Activated CD4-positive, alpha-beta memory T cell treated with anti-CD3 and anti-CD28 coated beads, Interleukin-2, amount 10 ng/mL, durations not matched to agents 7 days and 5 days (primary cell): ENCODE measurements at regions not wholly inside any gene's neighbourhood (a gene's known extent, or its start where the extent isn't known, plus 50 kb on each side); places are given as distances from the start of the nearest gene placed in this dataset.

Experiments used
- CTCF ChIA-PET: fragments of 350-600 bp; sonication (Branson Sonifier 250); formaldehyde crosslinking; loops from one replicate; lab custom pipeline; 2021; ENCODE audit warnings: antibody characterized with exemption, inconsistent platforms; lab: Charles Lee
- POLR2A ChIA-PET: fragments of 350-600 bp; sonication (Branson Sonifier 250); formaldehyde crosslinking; loops from one replicate; lab custom pipeline; 2021; ENCODE audit warnings: antibody characterized with exemption; lab: Charles Lee
- DNase-seq: peaks from one replicate; pipeline ENCODE4 v3.0.0-alpha.2; 2020
- H3K27ac Mint-ChIP-seq: one replicate; pipeline ENCODE4 v1.8.0; 2021; ENCODE audit warnings: mild to moderate bottlenecking, mixed read lengths
- H3K27me3 Mint-ChIP-seq: one replicate; pipeline ENCODE4 v1.8.0; 2021; ENCODE audit warnings: mixed read lengths
- H3K36me3 Mint-ChIP-seq: one replicate; pipeline ENCODE4 v1.8.0; 2021; ENCODE audit warnings: low read depth, mixed read lengths
- H3K4me1 Mint-ChIP-seq: one replicate; pipeline ENCODE4 v1.8.0; 2021; ENCODE audit warnings: mixed read lengths
- H3K4me3 Mint-ChIP-seq: one replicate; pipeline ENCODE4 v1.8.0; 2021; ENCODE audit warnings: mild to moderate bottlenecking, mixed read lengths
- H3K9me3 Mint-ChIP-seq: one replicate; pipeline ENCODE4 v1.8.0; 2021; ENCODE audit warnings: mixed read lengths

DNA sequence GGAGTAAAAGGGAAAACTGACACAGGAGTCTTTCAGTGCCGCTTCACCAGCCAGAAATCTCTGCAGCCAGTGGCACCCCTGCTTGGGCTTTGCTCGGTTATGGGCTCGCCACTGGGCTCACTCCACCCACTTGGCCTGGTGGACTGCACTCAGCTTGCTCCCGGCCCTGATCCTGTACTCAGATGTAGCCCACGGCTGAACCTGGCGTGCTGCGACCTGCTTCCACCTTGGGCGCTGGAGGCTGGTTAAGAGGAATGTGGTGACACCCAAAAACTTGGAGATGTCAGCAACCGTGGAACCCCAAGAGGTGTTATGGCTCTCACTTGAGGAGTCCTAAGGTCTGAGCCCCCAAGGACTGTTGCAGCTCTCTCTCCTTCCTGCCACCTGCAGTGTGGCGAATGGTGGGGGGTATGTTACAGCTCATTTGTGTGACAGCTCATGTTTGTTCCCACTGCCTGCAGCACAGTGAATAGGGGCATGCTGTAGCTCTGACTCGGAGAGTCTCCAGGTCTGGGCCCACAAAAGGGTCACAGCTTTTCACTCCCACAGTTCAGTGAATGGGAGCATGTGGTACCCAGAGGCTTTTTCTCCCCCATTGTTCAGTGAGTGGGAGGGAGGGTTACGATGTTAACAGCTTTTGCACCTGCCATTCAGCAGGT is 1124.5 kb upstream of the ATXN8OS start:
- Mint-ChIP-seq H3K36me3 (no peaks in the 10 kb centered on the region), H3K4me1 (no peaks in the 10 kb centered on the region), H3K9me3 (peaks cover 13% of the 10 kb centered on the region), H3K27me3 (no peaks in the 10 kb centered on the region), H3K27ac (no peak overlapping the region), H3K4me3 (no peak overlapping the region)
- CTCF ChIA-PET: no interaction called here
- POLR2A ChIA-PET: no interaction called here
- DNase-seq: no peak

DNA sequence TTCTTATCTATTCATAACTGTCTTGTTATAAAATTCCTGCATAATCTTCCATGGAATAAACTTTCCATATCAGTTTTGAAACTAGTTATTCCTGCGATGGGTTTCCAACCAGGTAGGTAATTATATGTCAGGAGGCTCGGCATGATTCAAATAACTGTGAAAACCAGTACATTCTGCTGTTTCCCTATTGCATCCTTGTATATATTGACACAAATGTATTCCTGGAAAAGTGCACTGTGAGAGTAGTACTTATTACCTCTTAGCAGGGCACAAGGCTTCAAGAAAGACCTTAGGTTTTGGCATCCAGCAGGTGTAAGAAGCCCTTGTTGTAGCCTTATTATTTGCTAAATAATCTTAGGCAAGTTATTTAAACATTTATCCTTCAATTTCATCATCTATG is 1131.3 kb upstream of the ATXN8OS start:
- CTCF ChIA-PET: no interaction called here
- no peak overlapping the region for H3K4me3 Mint-ChIP-seq
- H3K27me3 Mint-ChIP-seq: no peaks in the 10 kb centered on the region
- no peak overlapping the region for H3K27ac Mint-ChIP-seq
- POLR2A ChIA-PET: no interaction called here
- H3K4me1 Mint-ChIP-seq: no peaks in the 10 kb centered on the region
- H3K9me3 Mint-ChIP-seq: peaks cover 2% of the 10 kb centered on the region
- no peak for DNase-seq
- no peaks in the 10 kb centered on the region for H3K36me3 Mint-ChIP-seq

DNA sequence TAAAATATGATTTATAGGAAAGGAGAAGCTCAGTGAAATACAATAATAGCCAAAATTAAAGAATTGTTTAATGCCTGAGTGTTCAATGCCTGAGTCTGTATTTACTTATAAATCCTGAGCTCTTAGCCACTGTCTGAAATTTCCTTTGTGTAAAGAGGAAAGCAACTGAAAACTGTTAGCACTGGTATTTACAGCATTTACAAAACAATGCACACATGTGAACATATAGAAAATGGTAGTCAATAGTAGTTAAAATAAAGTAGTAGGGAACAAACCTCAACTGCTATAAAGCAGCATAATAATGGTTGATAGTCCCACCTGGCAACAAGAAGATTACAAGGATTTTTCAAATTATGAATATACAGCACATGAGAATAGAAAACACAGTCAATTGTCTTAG is 1137.1 kb upstream of the ATXN8OS start:
- no peaks in the 10 kb centered on the region for H3K36me3 Mint-ChIP-seq
- CTCF ChIA-PET: no interaction called here
- no peaks in the 10 kb centered on the region for H3K4me1 Mint-ChIP-seq
- no peak for DNase-seq
- H3K9me3 Mint-ChIP-seq: no peaks in the 10 kb centered on the region
- no peak overlapping the region for H3K4me3 Mint-ChIP-seq
- H3K27ac Mint-ChIP-seq: no peak overlapping the region
- POLR2A ChIA-PET: no interaction called here
- no peaks in the 10 kb centered on the region for H3K27me3 Mint-ChIP-seq

DNA sequence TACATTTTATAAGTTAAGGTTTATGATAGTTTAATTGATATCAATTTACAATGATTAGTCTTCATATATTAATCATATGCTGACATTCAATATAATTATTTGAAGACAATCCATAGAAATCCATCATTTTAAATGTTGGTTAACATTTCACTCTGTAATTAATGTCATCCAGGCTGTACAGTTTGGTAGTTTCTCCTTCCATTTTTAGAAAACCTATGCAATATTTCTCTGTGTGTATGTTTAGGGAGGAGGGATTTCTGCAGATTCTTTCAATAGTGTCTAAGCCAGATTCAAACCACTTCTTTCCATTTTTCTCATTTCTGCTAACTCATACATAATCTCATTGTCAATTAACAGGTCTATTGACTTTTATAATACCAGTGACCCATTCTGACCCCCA is 1159.0 kb upstream of the ATXN8OS start:
- Mint-ChIP-seq H3K27me3 (no peaks in the 10 kb centered on the region), H3K4me1 (no peaks in the 10 kb centered on the region), H3K36me3 (no peaks in the 10 kb centered on the region), H3K4me3 (no peak overlapping the region), H3K9me3 (peaks cover 9% of the 10 kb centered on the region), H3K27ac (no peak overlapping the region)
- CTCF ChIA-PET: no interaction called here
- no peak for DNase-seq
- POLR2A ChIA-PET: no interaction called here

DNA sequence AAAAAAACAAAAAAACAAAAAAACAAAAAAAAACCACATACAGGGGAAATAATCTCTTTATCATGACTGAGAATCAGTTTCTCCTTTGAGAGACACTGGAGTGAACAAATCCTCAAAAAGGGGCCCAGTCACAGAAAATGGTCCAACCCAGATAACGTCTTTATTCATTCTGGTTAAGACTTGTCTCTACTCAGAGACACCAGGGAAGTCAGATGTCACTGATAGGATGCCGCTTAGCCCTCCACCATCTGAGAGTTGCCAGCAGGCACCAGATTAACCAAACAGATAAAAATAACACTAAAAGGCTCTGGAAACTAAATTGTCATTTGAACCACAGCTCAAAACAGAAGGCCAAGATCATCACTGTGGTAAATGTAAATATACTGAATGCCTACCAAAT is 1163.4 kb upstream of the ATXN8OS start:
- Mint-ChIP-seq H3K9me3 (peaks cover 10% of the 10 kb centered on the region), H3K4me1 (no peaks in the 10 kb centered on the region), H3K27ac (no peak overlapping the region), H3K27me3 (no peaks in the 10 kb centered on the region), H3K4me3 (no peak overlapping the region), H3K36me3 (no peaks in the 10 kb centered on the region)
- ChIA-PET POLR2A (no interaction called here), CTCF (no interaction called here)
- DNase-seq: no peak

DNA sequence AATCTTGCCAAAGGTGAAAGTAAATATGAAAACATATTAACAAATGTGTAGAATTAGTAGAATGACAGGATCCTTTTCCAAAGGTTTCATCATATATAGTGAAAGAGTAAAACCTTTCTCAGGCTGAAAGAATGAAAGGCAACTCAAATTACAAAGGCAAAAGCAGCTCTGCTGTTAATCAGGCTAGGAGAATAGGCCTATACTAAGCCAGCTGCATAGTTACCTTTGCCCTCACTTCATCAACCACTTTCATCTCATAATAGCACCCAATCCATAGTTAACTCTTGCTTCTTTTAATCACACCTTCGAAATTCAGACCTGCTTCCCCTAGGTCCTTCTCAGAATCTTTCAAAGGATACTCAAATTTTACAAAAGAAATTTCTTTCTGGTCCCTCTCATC is 1167.6 kb upstream of the ATXN8OS start:
- no peak overlapping the region for H3K27ac Mint-ChIP-seq
- ChIA-PET POLR2A (no interaction called here), CTCF (no interaction called here)
- no peak for DNase-seq
- no peaks in the 10 kb centered on the region for H3K27me3 Mint-ChIP-seq
- H3K9me3 Mint-ChIP-seq: peaks cover 12% of the 10 kb centered on the region
- no peak overlapping the region for H3K4me3 Mint-ChIP-seq
- H3K4me1 Mint-ChIP-seq: no peaks in the 10 kb centered on the region
- no peaks in the 10 kb centered on the region for H3K36me3 Mint-ChIP-seq

DNA sequence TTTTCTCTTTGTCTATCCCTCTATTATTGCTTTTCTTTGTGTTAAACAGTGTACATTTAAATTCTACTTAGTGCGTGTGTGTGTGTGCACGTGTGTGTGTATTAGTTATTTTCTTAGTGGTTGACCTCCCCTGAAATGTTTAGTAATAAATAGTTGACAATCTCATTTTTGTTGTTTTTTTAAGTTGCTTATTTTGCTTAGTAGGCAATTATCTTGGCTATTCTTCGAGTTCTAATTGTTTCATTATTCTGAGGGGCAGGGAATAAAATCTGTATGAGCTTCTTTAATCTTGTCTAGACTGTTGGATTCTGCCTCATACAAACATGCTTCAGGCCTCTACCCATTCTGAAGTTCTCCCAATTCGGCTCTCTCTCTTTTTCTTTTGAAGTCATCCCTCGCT is 1169.0 kb upstream of the ATXN8OS start:
- no peaks in the 10 kb centered on the region for H3K36me3 Mint-ChIP-seq
- peaks cover 9% of the 10 kb centered on the region for H3K9me3 Mint-ChIP-seq
- no peak overlapping the region for H3K27ac Mint-ChIP-seq
- H3K4me3 Mint-ChIP-seq: no peak overlapping the region
- no peaks in the 10 kb centered on the region for H3K4me1 Mint-ChIP-seq
- no peaks in the 10 kb centered on the region for H3K27me3 Mint-ChIP-seq
- DNase-seq: no peak
- POLR2A ChIA-PET: no interaction called here
- CTCF ChIA-PET: no interaction called here

DNA sequence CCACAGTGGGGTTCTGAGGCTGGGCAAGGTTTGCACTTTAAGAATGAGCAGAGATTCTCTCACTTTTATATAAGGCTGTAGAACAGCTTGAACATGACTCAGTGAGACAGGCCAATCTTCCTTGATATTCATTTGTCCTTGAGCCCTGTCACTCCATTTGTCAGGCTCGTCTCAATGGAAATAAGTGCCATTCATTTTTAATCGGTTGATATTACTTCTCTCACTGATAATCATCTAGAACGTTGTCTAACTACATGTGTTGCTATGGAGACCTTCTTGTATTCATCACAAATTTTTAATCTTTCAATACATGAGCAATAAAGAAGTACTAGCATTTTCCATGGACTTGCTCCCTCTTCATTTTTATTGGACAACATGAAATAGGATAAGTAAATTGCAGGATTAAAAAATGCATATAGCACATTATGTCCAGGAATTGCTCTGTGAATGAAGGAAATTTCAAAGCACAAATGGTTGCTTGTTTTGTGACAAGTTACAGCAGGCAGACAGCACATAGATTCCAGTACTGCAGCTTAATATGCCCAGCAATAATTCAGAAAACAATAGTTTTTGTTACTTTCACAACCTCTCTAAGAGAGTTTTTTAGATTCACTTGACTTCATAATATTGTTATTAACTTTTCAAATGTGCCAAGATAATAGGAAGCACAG is 1178.4 kb upstream of the ATXN8OS start:
- POLR2A ChIA-PET: no interaction called here
- Mint-ChIP-seq H3K36me3 (no peaks in the 10 kb centered on the region), H3K4me3 (no peak overlapping the region), H3K4me1 (no peaks in the 10 kb centered on the region), H3K27ac (no peak overlapping the region), H3K27me3 (no peaks in the 10 kb centered on the region), H3K9me3 (peaks cover 4% of the 10 kb centered on the region)
- no peak for DNase-seq
- CTCF ChIA-PET: no interaction called here

DNA sequence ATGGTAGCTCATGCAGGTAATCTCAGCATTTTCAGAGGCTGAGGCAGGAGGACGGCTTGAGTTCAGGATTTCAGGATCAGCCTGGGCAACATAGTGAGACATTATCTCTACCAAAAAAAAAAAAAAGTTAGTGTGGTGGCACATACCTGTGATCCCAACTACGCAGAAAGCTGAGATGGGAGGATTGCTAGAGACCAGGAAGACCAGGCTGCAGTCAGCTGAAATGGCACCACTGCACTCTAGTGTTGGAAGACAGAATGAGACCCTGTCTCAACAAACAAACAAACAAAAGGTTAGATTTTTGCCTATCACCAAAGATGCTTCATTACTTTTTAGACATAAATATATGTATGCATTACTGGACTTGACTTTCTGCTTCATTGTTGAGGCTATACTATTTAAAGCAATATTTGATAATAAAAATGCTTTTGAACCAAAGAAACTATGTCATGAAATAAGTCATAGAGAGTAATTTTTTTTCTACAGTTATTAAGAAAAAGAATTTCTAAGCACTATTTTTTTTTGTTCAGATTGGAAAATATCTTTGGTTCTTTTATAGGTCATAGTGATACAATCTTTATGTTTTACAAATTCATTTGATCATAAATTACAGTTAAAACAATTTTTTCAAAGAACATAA is 1180.1 kb upstream of the ATXN8OS start:
- Mint-ChIP-seq H3K9me3 (peaks cover 7% of the 10 kb centered on the region), H3K36me3 (no peaks in the 10 kb centered on the region), H3K27me3 (no peaks in the 10 kb centered on the region), H3K4me1 (no peaks in the 10 kb centered on the region), H3K27ac (no peak overlapping the region), H3K4me3 (no peak overlapping the region)
- ChIA-PET CTCF (no interaction called here), POLR2A (no interaction called here)
- DNase-seq: no peak

DNA sequence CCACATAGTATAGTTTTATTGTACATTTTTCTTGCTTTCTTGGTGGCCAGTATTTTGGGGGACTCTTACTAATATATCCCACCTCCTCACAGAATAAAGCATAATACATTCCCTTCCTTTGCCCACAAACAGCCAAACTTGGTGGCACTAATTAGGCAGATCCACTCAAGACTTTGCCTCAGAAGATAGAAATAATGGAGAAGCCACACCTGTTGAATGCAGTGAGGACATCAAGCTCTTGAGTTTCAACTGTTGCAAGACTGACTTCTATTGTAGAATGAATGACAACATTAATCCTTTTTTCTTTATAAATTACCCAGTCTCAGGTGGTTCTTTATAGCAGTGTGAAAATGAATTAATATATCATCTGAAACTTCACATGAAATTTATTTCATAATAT is 1183.6 kb upstream of the ATXN8OS start:
- CTCF ChIA-PET: no interaction called here
- H3K4me3 Mint-ChIP-seq: no peak overlapping the region
- no peak overlapping the region for H3K27ac Mint-ChIP-seq
- H3K27me3 Mint-ChIP-seq: no peaks in the 10 kb centered on the region
- no peaks in the 10 kb centered on the region for H3K4me1 Mint-ChIP-seq
- no peak for DNase-seq
- H3K9me3 Mint-ChIP-seq: peaks cover 3% of the 10 kb centered on the region
- POLR2A ChIA-PET: no interaction called here
- H3K36me3 Mint-ChIP-seq: no peaks in the 10 kb centered on the region

DNA sequence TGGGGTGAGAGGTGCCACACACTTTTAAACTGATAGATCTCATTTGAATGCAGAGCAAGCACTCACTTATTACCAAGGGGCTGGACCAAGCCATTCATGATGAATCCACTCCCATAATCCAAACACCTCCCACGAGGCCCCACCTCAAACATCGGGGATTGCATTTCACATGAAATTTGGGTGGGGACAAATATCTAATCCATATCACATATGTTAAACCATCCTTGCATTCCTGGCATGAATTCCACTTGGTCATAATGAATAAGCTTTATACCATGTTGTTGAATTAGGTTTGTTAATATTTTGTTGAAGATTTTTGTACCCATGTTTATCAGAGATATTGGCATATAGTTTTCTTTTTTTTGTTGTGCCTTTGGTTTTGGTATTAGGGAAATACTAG is 1198.7 kb upstream of the ATXN8OS start:
- no peak for DNase-seq
- Mint-ChIP-seq H3K27ac (no peak overlapping the region), H3K27me3 (no peaks in the 10 kb centered on the region), H3K36me3 (no peaks in the 10 kb centered on the region), H3K9me3 (peaks cover 33% of the 10 kb centered on the region), H3K4me3 (no peak overlapping the region), H3K4me1 (no peaks in the 10 kb centered on the region)
- POLR2A ChIA-PET: no interaction called here
- CTCF ChIA-PET: no interaction called here

DNA sequence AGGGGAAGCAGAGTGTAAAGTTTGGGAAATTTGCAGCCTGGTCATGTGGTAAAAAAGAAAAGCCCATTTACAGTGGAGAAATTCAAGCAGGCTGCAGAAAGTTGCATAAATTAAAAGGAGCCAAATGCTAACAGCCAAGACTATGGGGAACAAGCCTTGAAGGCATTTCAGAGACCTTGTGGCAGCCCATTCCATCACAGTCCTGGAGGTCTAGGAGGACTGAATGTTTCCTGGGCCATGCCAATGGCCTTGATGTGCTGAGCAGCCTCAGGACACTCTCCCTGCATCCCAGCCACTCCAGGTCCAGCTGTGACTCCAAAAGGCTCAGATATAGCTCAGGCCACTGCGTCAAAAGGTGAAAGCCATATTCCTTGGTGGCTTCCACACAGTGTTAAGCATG is 1202.4 kb upstream of the ATXN8OS start:
- Mint-ChIP-seq H3K27me3 (no peaks in the 10 kb centered on the region), H3K36me3 (no peaks in the 10 kb centered on the region), H3K4me1 (no peaks in the 10 kb centered on the region), H3K9me3 (peaks cover 22% of the 10 kb centered on the region), H3K4me3 (no peak overlapping the region), H3K27ac (no peak overlapping the region)
- CTCF ChIA-PET: no interaction called here
- POLR2A ChIA-PET: no interaction called here
- DNase-seq: no peak

DNA sequence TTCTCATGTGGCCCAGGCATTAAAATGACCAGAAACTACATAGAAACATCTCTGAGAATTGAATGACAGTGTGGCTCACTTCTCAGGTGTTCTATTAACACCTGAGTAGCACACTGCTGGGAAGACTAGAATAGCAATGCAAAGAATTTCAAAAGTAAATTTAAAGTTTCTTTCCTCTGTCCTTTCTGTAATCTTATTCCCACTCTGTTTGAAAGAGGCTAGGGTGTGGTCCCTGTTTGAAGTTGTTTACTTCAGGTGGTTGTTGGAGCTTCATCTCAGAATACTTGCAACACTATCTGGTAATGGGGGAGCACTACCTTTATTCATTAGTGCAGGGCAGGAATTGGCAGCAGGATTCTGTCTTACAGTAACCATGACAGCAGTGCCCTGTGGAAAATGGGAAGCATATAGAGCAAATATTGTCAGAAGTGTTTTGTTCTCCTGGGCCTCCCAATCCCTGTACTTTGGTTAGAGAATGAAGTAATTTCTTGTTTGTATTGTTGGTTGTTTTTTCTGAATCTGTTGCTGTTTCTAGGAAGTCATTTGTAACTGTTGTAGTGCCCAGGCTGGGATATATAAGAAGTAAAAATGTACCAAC is 1210.2 kb upstream of the ATXN8OS start:
- H3K4me3 Mint-ChIP-seq: no peak overlapping the region
- H3K4me1 Mint-ChIP-seq: no peaks in the 10 kb centered on the region
- H3K36me3 Mint-ChIP-seq: no peaks in the 10 kb centered on the region
- H3K27ac Mint-ChIP-seq: no peak overlapping the region
- DNase-seq: no peak
- ChIA-PET CTCF (no interaction called here), POLR2A (no interaction called here)
- peaks cover 8% of the 10 kb centered on the region for H3K9me3 Mint-ChIP-seq
- H3K27me3 Mint-ChIP-seq: no peaks in the 10 kb centered on the region
